OCI-LY1 (cell line): ENCODE measurements at regions not wholly inside any gene's neighbourhood (a gene's known extent, or its start where the extent isn't known, plus 50 kb on each side); places are given as distances from the start of the nearest gene placed in this dataset.

ENCODE experiments used
- EZH2 ChIP-seq: fragments of 200-600 bp; sonication (generic), shearing (Covaris generic); IDR thresholded peaks from 2 replicates; pipeline ENCODE4 v1.8.0; 2017; ENCODE audit warnings: borderline replicate concordance, mixed run types, mild to moderate bottlenecking, antibody characterized with exemption, low read length, moderate library complexity, mixed read lengths
- TF ChIP-seq, protein P1 (sequence below): fragments of 200-600 bp; sonication (generic), shearing (Covaris generic); IDR thresholded peaks from 2 replicates; pipeline ENCODE4 v1.5.1; 2017; ENCODE audit warnings: mild to moderate bottlenecking, antibody characterized with exemption, low read length, moderate library complexity, mixed read lengths

GRCh38 chr13:33616130-33616529, 201.8 kb upstream of the RFC3 start:
- TF ChIP-seq, protein P1, sequence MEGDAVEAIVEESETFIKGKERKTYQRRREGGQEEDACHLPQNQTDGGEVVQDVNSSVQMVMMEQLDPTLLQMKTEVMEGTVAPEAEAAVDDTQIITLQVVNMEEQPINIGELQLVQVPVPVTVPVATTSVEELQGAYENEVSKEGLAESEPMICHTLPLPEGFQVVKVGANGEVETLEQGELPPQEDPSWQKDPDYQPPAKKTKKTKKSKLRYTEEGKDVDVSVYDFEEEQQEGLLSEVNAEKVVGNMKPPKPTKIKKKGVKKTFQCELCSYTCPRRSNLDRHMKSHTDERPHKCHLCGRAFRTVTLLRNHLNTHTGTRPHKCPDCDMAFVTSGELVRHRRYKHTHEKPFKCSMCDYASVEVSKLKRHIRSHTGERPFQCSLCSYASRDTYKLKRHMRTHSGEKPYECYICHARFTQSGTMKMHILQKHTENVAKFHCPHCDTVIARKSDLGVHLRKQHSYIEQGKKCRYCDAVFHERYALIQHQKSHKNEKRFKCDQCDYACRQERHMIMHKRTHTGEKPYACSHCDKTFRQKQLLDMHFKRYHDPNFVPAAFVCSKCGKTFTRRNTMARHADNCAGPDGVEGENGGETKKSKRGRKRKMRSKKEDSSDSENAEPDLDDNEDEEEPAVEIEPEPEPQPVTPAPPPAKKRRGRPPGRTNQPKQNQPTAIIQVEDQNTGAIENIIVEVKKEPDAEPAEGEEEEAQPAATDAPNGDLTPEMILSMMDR, result no peak
- no peak for TF ChIP-seq EZH2
